ENCODE measurements at regions not wholly inside any gene's neighbourhood (a gene's known extent, or its start where the extent isn't known, plus 50 kb on each side); places are given as distances from the start of the nearest gene placed in this dataset.

DNA sequence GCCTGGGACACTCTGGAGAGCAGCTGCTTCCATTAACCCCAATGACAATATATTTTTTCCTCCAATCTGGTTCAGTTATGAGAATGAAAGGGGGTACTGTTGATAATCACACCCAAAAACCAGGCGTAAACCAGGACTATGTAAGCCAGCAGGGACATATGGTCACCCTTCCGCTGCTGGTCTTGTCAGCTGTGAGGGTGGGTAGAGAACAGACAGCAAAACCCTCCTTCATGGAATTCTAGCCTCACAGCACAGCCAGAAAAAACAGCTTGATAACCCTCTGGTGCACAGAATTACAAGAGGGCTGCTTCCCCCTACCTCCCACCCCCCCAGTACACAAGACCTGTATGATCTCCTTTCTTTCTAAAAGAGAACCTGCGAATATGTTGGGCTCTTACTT is 368.8 kb upstream of the ZMIZ1 start:
- no peak for DNase-seq (ENCODE audit: extremely low spot score)
- TF ChIP-seq CTCF (IDR thresholded peaks at IDR 0.05; ENCODE audit: control extremely low read depth, extremely low read depth, low read depth, missing control alignments) = no peak
- CTCF ChIA-PET = no interaction called here
- POLR2A ChIA-PET = no interaction called here

- ChIA-PET POLR2A (no interaction called here), CTCF (no interaction called here)
- TF ChIP-seq CTCF (IDR thresholded peaks at IDR 0.05; ENCODE audit: control extremely low read depth, extremely low read depth, low read depth, missing control alignments) = no peak
- no peak for DNase-seq (ENCODE audit: extremely low spot score)
These were observed 368.4 kb upstream of the ZMIZ1 start for GRCh38 chr10:78700413-78700812.

DNA sequence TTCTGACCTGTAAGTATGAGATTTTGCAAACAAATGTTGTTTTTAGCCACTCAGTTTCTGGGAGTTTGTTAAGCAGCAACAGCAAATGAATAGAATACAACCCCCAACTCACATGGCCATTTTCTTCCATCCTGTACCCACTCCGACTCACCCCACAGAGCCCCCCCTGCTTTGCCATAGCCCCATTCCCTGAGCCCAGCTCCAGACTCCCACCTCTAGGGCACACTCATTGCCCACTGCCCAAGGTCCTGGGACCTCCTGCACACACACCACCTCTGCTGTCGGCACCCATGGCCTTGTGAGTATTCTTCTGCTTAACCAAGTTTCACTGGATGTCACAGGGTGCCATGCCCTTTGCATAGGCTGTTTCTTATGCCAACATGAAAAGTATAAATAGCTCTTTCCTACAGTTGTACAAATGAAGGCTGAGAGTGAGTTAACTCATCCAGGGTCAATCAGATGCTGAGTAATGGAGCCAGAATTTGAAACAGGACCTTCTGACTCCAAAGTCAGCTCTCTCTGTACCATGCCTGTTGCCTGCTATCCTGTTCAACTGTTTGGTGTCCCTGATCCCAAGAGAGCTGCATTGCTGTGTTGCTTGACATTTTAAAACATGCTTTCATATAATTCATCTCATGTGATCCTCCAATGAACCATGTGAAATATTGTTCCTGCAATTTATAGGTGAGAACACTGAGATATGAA is 367.8 kb upstream of the ZMIZ1 start:
- DNase-seq (ENCODE audit: extremely low spot score) = no peak
- ChIA-PET POLR2A (no interaction called here), CTCF (no interaction called here)
- no peak for TF ChIP-seq CTCF (IDR thresholded peaks at IDR 0.05; ENCODE audit: control extremely low read depth, extremely low read depth, low read depth, missing control alignments)

- POLR2A ChIA-PET = no interaction called here
- TF ChIP-seq CTCF (IDR thresholded peaks at IDR 0.05; ENCODE audit: control extremely low read depth, extremely low read depth, low read depth, missing control alignments) = no peak
- DNase-seq (ENCODE audit: extremely low spot score) = no peak
- CTCF ChIA-PET = interaction anchor here (1.2 to 1.7 kb wide), 2 partner anchors 13 to 44 kb away, joined by 3 to 4 read pairs; no protein-coding TSS in a partner anchor
These were observed 366.6 kb upstream of the ZMIZ1 start for GRCh38 chr10:78702186-78702585.

DNA sequence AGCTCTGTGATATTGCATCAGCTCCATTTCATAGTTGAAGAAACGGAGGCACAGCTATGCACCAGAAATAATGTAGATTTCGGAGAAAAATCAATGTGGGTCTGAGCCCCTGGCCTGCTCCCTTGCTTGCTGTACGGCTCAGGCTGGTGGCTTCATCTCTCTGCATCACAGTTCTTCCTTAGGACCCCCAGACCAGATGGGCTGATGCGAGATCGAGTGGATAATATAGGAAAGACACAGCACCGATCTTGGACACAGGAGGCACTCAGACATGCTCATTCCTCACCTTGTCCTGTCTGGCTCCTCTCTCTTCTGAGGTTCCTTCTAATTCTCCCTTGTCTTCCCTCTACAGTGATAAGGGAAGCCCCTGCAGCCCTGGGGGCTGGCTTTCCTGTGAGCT is 365.9 kb upstream of the ZMIZ1 start:
- ChIA-PET CTCF (interaction anchor here (1.7 kb wide), 1 partner anchor 45 kb away, joined by 4 read pairs; no protein-coding TSS in a partner anchor), POLR2A (no interaction called here)
- no peak for TF ChIP-seq CTCF (IDR thresholded peaks at IDR 0.05; ENCODE audit: control extremely low read depth, extremely low read depth, low read depth, missing control alignments)
- no peak for DNase-seq (ENCODE audit: extremely low spot score)

- TF ChIP-seq CTCF (IDR thresholded peaks at IDR 0.05; ENCODE audit: control extremely low read depth, extremely low read depth, low read depth, missing control alignments) = no peak
- ChIA-PET CTCF (interaction anchor here (0.5 to 1.7 kb wide), 2 partner anchors 46 to 70 kb away, joined by 3 to 4 read pairs; no protein-coding TSS in a partner anchor), POLR2A (no interaction called here)
- DNase-seq (ENCODE audit: extremely low spot score) = no peak
These were observed 365.2 kb upstream of the ZMIZ1 start for GRCh38 chr10:78703593-78703992.

Data from GM10248 (cell line).